ENCODE measurements at regions not wholly inside any gene's neighbourhood (a gene's known extent, or its start where the extent isn't known, plus 50 kb on each side); places are given as distances from the start of the nearest gene placed in this dataset.

GRCh38 chr2:187935126-187935525, 356.5 kb upstream of the GULP1 start:
- Histone ChIP-seq H2BK5ac (ENCODE audit: low read depth, low read length, poor library complexity, severe bottlenecking) (no peak overlapping the region), H3K4me3 (ENCODE audit: insufficient read depth in 1 of 2, low read depth in 1 of 2, low read length in 2 of 2) (no peak overlapping the region), H3K14ac (ENCODE audit: low read length in 2 of 2) (no peak overlapping the region), H3K23ac (ENCODE audit: low read length in 2 of 2) (no peak overlapping the region), H3K9ac (ENCODE audit: low read length) (no peak overlapping the region), H4K8ac (ENCODE audit: low read length) (no peak overlapping the region), H2BK12ac (ENCODE audit: low read length in 2 of 2) (no peak overlapping the region), H3K18ac (ENCODE audit: low read depth in 1 of 2, low read length in 2 of 2) (no peak overlapping the region), H3K4ac (ENCODE audit: low read depth in 1 of 2, low read length in 2 of 2) (peak overlapping the region in 1 of 2 experiments; percentile 28), H2AK5ac (ENCODE audit: low read length, severe bottlenecking) (no peak overlapping the region), H3K79me1 (replicated peaks; ENCODE audit: low read length, poor library complexity, severe bottlenecking) (no peaks in the 10 kb centered on the region), H4K91ac (ENCODE audit: low read length) (no peak overlapping the region), H3K4me1 (ENCODE audit: control insufficient read depth, insufficient read depth, low read depth, low read length) (no peaks in the 10 kb centered on the region), H3K9me3 (ENCODE audit: control insufficient read depth, low read length) (no peaks in the 10 kb centered on the region), H2BK120ac (ENCODE audit: low read depth, low read length) (peak overlapping the region; percentile 42), H3K36me3 (ENCODE audit: control insufficient read depth in 1 of 2, insufficient read depth in 2 of 2, low read depth in 1 of 2, low read length in 2 of 2) (no peaks in the 10 kb centered on the region), H3K27ac (ENCODE audit: low read length, poor library complexity, severe bottlenecking) (no peak overlapping the region), H2BK15ac (ENCODE audit: low read depth, poor library complexity, severe bottlenecking) (no peak overlapping the region), H2AFZ (ENCODE audit: low read depth, low read length) (no peak overlapping the region), H3K27me3 (ENCODE audit: control insufficient read depth in 1 of 2, insufficient read depth in 1 of 2, low read length in 2 of 2) (peaks cover 0 to 4% of the 10 kb centered on the region in 2 experiments), H3K4me2 (ENCODE audit: low read length, poor library complexity, severe bottlenecking) (no peak overlapping the region)
- 96% methylated on average over 6 of the region's 6 CpGs for WGBS
- no peak for DNase-seq

GRCh38 chr2:187936228-187936627, 355.4 kb upstream of the GULP1 start:
- Histone ChIP-seq H3K9ac (ENCODE audit: low read length) (no peak overlapping the region), H2BK120ac (ENCODE audit: low read depth, low read length) (no peak overlapping the region), H3K23ac (ENCODE audit: low read length in 2 of 2) (no peak overlapping the region), H3K79me1 (replicated peaks; ENCODE audit: low read length, poor library complexity, severe bottlenecking) (no peaks in the 10 kb centered on the region), H3K4me3 (ENCODE audit: insufficient read depth in 1 of 2, low read depth in 1 of 2, low read length in 2 of 2) (no peak overlapping the region), H2AFZ (ENCODE audit: low read depth, low read length) (no peak overlapping the region), H2AK5ac (ENCODE audit: low read length, severe bottlenecking) (no peak overlapping the region), H3K4me1 (ENCODE audit: control insufficient read depth, insufficient read depth, low read depth, low read length) (no peaks in the 10 kb centered on the region), H3K4me2 (ENCODE audit: low read length, poor library complexity, severe bottlenecking) (no peak overlapping the region), H4K91ac (ENCODE audit: low read length) (no peak overlapping the region), H3K4ac (ENCODE audit: low read depth in 1 of 2, low read length in 2 of 2) (no peak overlapping the region), H3K27me3 (ENCODE audit: control insufficient read depth in 1 of 2, insufficient read depth in 1 of 2, low read length in 2 of 2) (no peaks in the 10 kb centered on the region), H4K8ac (ENCODE audit: low read length) (no peak overlapping the region), H2BK12ac (ENCODE audit: low read length in 2 of 2) (no peak overlapping the region), H3K27ac (ENCODE audit: low read length, poor library complexity, severe bottlenecking) (no peak overlapping the region), H3K14ac (ENCODE audit: low read length in 2 of 2) (no peak overlapping the region), H2BK15ac (ENCODE audit: low read depth, poor library complexity, severe bottlenecking) (no peak overlapping the region), H3K18ac (ENCODE audit: low read depth in 1 of 2, low read length in 2 of 2) (no peak overlapping the region), H3K9me3 (ENCODE audit: control insufficient read depth, low read length) (no peaks in the 10 kb centered on the region), H3K36me3 (ENCODE audit: control insufficient read depth in 1 of 2, insufficient read depth in 2 of 2, low read depth in 1 of 2, low read length in 2 of 2) (no peaks in the 10 kb centered on the region), H2BK5ac (ENCODE audit: low read depth, low read length, poor library complexity, severe bottlenecking) (no peak overlapping the region)
- no peak for DNase-seq
- 65% methylated on average over 2 of the region's 2 CpGs for WGBS

GRCh38 chr2:187939180-187939579, 352.5 kb upstream of the GULP1 start:
- Histone ChIP-seq H3K14ac (ENCODE audit: low read length in 2 of 2) (no peak overlapping the region), H3K23ac (ENCODE audit: low read length in 2 of 2) (no peak overlapping the region), H3K79me1 (replicated peaks; ENCODE audit: low read length, poor library complexity, severe bottlenecking) (no peaks in the 10 kb centered on the region), H2AFZ (ENCODE audit: low read depth, low read length) (no peak overlapping the region), H3K36me3 (ENCODE audit: control insufficient read depth in 1 of 2, insufficient read depth in 2 of 2, low read depth in 1 of 2, low read length in 2 of 2) (no peaks in the 10 kb centered on the region), H3K4me3 (ENCODE audit: insufficient read depth in 1 of 2, low read depth in 1 of 2, low read length in 2 of 2) (no peak overlapping the region), H3K9me3 (ENCODE audit: control insufficient read depth, low read length) (no peaks in the 10 kb centered on the region), H3K27ac (ENCODE audit: low read length, poor library complexity, severe bottlenecking) (no peak overlapping the region), H2BK15ac (ENCODE audit: low read depth, poor library complexity, severe bottlenecking) (no peak overlapping the region), H3K4ac (ENCODE audit: low read depth in 1 of 2, low read length in 2 of 2) (no peak overlapping the region), H3K27me3 (ENCODE audit: control insufficient read depth in 1 of 2, insufficient read depth in 1 of 2, low read length in 2 of 2) (no peaks in the 10 kb centered on the region), H3K4me2 (ENCODE audit: low read length, poor library complexity, severe bottlenecking) (no peak overlapping the region), H4K91ac (ENCODE audit: low read length) (no peak overlapping the region), H2AK5ac (ENCODE audit: low read length, severe bottlenecking) (no peak overlapping the region), H2BK12ac (ENCODE audit: low read length in 2 of 2) (no peak overlapping the region), H2BK120ac (ENCODE audit: low read depth, low read length) (no peak overlapping the region), H2BK5ac (ENCODE audit: low read depth, low read length, poor library complexity, severe bottlenecking) (no peak overlapping the region), H3K4me1 (ENCODE audit: control insufficient read depth, insufficient read depth, low read depth, low read length) (no peaks in the 10 kb centered on the region), H3K9ac (ENCODE audit: low read length) (no peak overlapping the region), H3K18ac (ENCODE audit: low read depth in 1 of 2, low read length in 2 of 2) (no peak overlapping the region), H4K8ac (ENCODE audit: low read length) (no peak overlapping the region)
- no peak for DNase-seq
- WGBS, result 43% methylated on average over 1 of the region's 1 CpG

GRCh38 chr2:187942876-187943275, 348.8 kb upstream of the GULP1 start:
- no peak overlapping the region for H3K4me2 ChIP-seq (ENCODE audit: low read length, poor library complexity, severe bottlenecking)
- no peaks in the 10 kb centered on the region for H3K27me3 ChIP-seq (ENCODE audit: control insufficient read depth in 1 of 2, insufficient read depth in 1 of 2, low read length in 2 of 2)
- H3K4me1 ChIP-seq (ENCODE audit: control insufficient read depth, insufficient read depth, low read depth, low read length), result no peaks in the 10 kb centered on the region
- H3K27ac ChIP-seq (ENCODE audit: low read length, poor library complexity, severe bottlenecking), result no peak overlapping the region
- no peak overlapping the region for H3K14ac ChIP-seq (ENCODE audit: low read length in 2 of 2)
- H3K9me3 ChIP-seq (ENCODE audit: control insufficient read depth, low read length), result no peaks in the 10 kb centered on the region
- H3K9ac ChIP-seq (ENCODE audit: low read length), result no peak overlapping the region
- no peak overlapping the region for H3K4ac ChIP-seq (ENCODE audit: low read depth in 1 of 2, low read length in 2 of 2)
- H2BK15ac ChIP-seq (ENCODE audit: low read depth, poor library complexity, severe bottlenecking), result no peak overlapping the region
- no peaks in the 10 kb centered on the region for H3K36me3 ChIP-seq (ENCODE audit: control insufficient read depth in 1 of 2, insufficient read depth in 2 of 2, low read depth in 1 of 2, low read length in 2 of 2)
- no peak overlapping the region for H4K8ac ChIP-seq (ENCODE audit: low read length)
- H3K4me3 ChIP-seq (ENCODE audit: insufficient read depth in 1 of 2, low read depth in 1 of 2, low read length in 2 of 2), result no peak overlapping the region
- H2BK120ac ChIP-seq (ENCODE audit: low read depth, low read length), result no peak overlapping the region
- no peak overlapping the region for H2AFZ ChIP-seq (ENCODE audit: low read depth, low read length)
- H2BK5ac ChIP-seq (ENCODE audit: low read depth, low read length, poor library complexity, severe bottlenecking), result no peak overlapping the region
- H3K23ac ChIP-seq (ENCODE audit: low read length in 2 of 2), result no peak overlapping the region
- H2BK12ac ChIP-seq (ENCODE audit: low read length in 2 of 2), result no peak overlapping the region
- no peak overlapping the region for H3K18ac ChIP-seq (ENCODE audit: low read depth in 1 of 2, low read length in 2 of 2)
- no peak overlapping the region for H4K91ac ChIP-seq (ENCODE audit: low read length)
- H3K79me1 ChIP-seq (replicated peaks; ENCODE audit: low read length, poor library complexity, severe bottlenecking), result no peaks in the 10 kb centered on the region
- no peak overlapping the region for H2AK5ac ChIP-seq (ENCODE audit: low read length, severe bottlenecking)
- DNase-seq, result peak; percentile 38
